Activated CD4-positive, alpha-beta T cell treated with anti-CD3 and anti-CD28 coated beads for 1 hour (primary cell): ENCODE measurements at regions not wholly inside any gene's neighbourhood (a gene's known extent, or its start where the extent isn't known, plus 50 kb on each side); places are given as distances from the start of the nearest gene placed in this dataset.
"Not testable (repeated sequence)": the region's sequence is repeated elsewhere in the genome, so short reads cannot be mapped to it uniquely, and the experiment has no call there.

Source experiments
- DNase-seq: peaks from one replicate; pipeline ENCODE4 v3.0.0-alpha.2; 2020

- peak; percentile 5 for DNase-seq
Measured at GRCh38 chr9:93809204-93809940, 145.8 kb downstream of the BARX1 start.

GRCh38 chr9:93808115-93809029 is 146.8 kb downstream of the BARX1 start:
- DNase-seq, result peak; percentile 3

GRCh38 chr9:93807166-93808074 is 147.7 kb downstream of the BARX1 start:
- no peak for DNase-seq

- no peak for DNase-seq
Measured at GRCh38 chr9:93801581-93802284, 153.4 kb downstream of the BARX1 start.

GRCh38 chr9:93801120-93801519 is 154.0 kb downstream of the BARX1 start:
- DNase-seq, result no peak

GRCh38 chr9:93792358-93792757 is 162.8 kb downstream of the BARX1 start:
- DNase-seq, result no peak

GRCh38 chr9:93786204-93786603 is 169.0 kb downstream of the BARX1 start:
- DNase-seq, result no peak

GRCh38 chr9:93776873-93777272 is 178.3 kb downstream of the BARX1 start:
- DNase-seq, result no peak

- no peak for DNase-seq
Measured at GRCh38 chr9:93776256-93776655, 178.9 kb downstream of the BARX1 start.

GRCh38 chr9:93774331-93775102 is 180.6 kb downstream of the BARX1 start:
- DNase-seq, result no peak

GRCh38 chr9:93771276-93771675 is 183.9 kb downstream of the BARX1 start:
- DNase-seq, result no peak

GRCh38 chr9:93761822-93762221 is 185.4 kb downstream of the PHF2 start:
- no peak for DNase-seq

GRCh38 chr9:93750045-93750444 is 173.7 kb downstream of the PHF2 start:
- no peak for DNase-seq

- not testable (repeated sequence) for DNase-seq
Measured at GRCh38 chr9:93748827-93749226, 172.4 kb downstream of the PHF2 start.

GRCh38 chr9:93731963-93732362 is 155.6 kb downstream of the PHF2 start:
- DNase-seq, result no peak

GRCh38 chr9:93730648-93731047 is 154.3 kb downstream of the PHF2 start:
- DNase-seq, result no peak

GRCh38 chr9:93730217-93730616 is 153.8 kb downstream of the PHF2 start:
- no peak for DNase-seq
